DMS153 (cell line): ENCODE measurements at regions not wholly inside any gene's neighbourhood (a gene's known extent, or its start where the extent isn't known, plus 50 kb on each side); places are given as distances from the start of the nearest gene placed in this dataset.
A peak's percentile ranks its signal among the peaks of the same experiment; 100 is the strongest.
"Not testable (repeated sequence)": the region's sequence is repeated elsewhere in the genome, so short reads cannot be mapped to it uniquely, and the experiment has no call there.

Source experiments
- DNase-seq: peaks from one replicate; lab custom pipeline; 2025; lab: John Stamatoyannopoulos, UW

DNA sequence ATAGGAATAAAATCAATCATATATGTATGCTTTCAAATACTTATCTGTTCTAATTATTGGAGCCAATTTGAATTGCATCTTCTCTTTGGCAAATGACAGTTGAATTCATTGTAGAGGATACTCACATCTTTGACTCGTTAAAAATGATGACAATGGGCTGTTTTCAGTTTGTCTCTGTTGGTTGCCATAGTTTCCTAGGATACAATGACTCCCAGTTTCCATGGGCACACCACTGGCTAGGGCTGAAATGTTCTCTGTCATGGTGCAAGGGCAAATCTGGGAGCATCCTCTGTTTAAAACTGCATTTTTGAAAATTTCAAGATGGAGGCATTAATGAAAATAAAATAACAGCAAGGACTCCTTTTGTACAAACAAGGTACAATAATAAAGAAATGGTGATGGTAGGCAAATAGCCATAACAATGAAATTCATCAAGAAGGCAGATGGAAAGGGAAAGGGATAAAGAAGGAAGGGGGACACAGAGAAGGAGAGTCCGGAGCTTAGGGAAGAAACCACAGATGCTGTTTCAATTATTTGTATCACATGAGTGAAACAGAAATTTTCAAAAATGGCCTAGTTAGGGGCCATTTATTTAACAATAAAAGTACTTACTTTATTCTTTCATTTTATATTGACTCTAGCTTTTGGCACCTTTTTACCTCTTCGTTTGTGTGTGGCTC is 378.8 kb upstream of the SEMA6A start:
- DNase-seq, result peak; percentile 1

DNA sequence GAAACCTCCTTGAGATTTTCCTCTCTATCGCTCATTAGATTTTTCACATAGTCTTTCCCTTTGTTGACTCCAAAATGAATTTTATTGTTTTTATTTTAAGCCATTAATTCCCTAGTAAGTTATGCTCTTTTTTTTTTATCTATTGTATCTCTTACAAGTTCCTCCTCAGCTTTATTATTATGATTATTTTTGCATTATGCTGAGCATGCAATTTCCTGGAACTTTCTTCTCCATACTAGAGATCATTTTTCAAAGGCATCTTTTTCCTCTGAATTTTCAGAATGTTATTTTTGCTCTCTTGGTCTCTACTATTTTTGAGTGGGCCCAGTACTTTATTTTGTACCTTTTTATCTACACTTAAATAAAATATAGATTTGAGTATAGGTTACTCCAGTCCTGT is 376.6 kb upstream of the SEMA6A start:
- no peak for DNase-seq

DNA sequence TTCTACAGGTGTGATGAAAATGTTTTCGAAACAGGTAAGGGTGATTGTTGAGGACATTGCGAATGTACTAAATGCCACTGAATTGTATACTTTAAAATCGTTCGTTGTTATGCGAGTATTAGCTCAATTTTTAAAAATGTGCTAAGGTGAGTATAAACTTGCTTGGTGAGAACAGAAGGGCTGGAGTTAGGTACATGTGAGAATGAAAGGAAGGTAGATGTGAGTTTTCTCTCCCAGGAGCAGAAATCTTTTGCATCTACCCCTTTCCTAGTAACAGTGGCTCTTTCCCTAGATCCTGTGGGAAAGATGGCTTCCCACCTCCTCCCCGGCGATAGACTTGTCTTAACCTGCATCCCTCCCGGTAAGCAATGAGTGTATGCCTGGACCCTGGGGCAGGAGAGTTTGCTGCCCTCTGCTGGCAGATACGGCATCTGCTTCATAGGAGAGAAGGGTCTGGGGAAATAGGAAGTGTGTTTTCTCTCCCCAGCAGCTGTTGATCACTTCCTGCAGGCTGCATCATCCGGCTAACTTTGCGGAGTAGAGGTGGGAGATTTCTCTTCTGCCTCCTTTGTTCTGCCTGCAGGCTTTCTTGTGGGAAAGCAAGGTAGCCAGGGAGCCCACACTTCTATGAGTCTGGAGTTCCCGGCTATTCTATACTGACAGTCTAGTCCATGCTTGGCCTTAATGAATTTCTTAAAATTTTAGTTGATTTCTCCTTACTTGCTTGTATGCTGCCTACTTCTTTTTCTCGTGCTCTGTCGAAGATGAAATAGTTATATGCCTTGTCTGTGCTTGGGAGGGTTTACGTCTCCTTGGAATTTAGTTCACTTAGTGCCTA is 373.3 kb upstream of the SEMA6A start:
- DNase-seq, result peak; percentile 15

DNA sequence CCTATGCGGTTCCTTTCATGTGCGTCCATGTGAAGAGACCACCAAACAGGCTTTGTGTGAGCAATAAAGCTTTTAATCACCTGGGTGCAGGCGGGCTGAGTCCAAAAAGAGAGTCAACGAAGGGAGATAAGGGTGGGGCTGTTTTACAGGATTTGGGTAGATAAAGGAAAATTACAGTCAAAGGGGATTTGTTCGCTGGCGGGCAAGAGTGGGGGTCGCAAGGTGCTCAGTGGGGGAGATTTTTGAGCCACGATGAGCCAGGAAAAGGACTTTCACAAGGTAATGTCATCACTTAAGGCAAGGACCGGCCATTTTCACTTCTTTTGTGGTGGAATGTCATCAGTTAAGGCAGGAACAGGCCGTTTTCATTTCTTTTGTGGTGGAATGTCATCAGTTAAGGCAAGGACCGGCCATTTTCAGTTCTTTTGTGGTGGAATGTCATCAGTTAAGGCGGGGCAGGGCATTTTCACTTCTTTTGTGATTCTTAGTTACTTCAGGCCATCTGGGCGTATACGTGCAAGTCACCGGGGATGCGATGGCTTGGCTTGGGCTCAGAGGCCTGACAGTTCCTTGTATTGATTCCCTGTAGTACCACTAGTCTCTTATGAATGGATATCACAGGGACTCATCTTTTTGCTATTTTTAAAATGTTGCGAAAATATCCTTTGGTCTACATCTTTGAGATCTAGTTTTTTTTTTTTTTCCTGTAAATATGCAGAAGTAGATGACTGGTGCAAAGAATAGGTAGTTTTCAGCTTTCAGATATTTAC is 371.2 kb upstream of the SEMA6A start:
- DNase-seq, result not testable (repeated sequence)

DNA sequence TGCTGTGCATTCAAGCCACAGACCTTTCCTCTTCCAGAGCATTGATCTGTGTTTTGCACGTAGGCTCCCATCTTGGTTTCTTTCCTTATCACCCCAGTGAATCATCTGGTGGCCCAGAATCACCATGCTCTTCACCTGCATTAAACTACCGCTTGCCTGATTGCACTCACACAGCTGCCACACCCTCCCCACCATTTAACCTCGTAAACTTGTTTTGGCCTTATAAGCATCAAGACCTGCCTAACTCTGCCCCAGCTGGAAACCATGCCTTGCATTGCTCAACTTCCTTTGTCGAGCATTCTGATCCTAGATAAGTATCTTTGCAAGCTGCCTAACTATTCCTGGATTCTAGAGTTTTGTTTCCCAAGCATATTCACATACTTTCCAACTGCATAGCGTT is 369.6 kb upstream of the SEMA6A start:
- DNase-seq, result no peak

DNA sequence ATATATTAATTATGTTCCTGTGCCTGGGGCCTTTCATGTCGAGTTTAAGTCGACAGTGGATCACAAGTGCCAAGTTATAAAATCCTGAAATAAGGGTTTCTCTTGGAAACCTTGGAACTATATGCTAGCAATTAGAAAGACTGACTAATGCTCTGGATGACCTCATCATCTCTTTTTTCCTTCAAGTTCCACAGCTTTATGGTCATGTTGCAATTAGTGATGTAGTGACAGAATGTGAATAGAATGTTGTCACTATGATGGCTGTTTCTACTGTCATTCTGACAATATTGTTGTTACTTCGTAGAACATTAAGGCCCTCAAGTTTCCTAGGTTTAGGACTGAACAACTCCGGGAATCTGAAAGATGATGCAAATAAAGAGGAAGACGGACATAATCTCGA is 368.0 kb upstream of the SEMA6A start:
- no peak for DNase-seq

DNA sequence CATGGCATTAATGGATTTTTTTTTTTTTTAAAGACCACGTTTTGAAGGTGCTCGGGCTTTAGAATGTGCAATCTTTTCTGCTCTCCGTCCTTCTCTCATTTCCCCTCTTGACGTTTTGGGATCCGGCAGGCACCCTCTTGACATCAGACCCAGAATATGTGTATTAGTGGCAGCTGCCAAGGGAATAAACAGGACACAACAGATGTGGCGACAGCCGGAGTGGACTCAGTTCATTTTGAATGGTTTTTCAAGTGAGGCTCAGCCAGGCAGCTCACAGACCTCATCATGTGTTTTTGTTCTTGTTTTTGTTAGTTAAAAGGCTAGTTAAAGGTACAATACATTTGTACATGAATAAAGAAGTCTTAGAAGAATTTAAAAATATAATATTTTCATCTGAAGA is 365.0 kb upstream of the SEMA6A start:
- no peak for DNase-seq

DNA sequence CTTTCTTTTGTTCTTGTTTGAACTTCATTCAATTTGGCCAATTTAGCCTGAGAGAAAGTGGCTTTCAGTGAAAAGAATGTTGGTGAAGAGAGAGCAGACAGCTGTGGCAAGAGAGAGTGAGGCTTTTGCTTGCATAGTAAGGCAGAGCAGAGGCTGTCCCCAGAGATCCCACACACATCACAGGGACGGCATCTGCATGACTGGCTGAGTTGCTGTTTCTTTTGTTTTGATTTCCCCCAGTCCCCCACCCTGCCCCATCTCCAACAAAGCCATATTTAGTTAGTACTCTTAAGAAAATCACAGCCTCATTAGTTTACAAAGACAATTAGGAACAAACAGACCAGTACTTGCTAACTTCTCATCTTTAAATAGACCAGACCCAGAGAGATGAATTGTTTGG is 363.9 kb upstream of the SEMA6A start:
- DNase-seq, result no peak

DNA sequence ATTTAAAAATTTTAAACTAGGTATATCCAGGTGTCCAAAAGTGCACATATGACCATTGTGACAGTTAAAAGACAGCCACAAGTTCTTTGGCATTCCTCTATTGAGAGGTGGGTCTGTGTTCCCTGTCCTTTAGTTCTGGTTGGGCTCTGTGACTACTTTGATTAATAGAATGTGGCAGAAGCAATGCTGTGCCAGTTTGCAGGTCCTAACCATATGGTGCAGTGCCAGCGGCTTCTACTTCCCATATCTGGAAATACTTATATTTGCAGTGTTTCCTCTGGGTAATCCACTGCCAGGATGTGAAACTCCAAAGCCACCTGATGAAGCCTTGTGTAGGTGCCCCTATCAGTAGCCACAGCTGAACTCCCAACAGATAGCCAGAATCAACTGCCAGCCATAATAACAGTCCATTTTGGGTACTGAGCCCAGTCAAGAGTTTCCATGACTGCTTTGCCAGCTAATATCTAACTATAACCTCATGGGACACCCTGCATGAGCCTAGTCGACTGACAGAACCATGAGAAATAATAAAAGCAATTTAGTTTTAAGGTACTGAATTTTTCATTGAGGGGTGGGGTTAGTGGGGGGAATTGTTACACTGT is 361.0 kb upstream of the SEMA6A start:
- no peak for DNase-seq

DNA sequence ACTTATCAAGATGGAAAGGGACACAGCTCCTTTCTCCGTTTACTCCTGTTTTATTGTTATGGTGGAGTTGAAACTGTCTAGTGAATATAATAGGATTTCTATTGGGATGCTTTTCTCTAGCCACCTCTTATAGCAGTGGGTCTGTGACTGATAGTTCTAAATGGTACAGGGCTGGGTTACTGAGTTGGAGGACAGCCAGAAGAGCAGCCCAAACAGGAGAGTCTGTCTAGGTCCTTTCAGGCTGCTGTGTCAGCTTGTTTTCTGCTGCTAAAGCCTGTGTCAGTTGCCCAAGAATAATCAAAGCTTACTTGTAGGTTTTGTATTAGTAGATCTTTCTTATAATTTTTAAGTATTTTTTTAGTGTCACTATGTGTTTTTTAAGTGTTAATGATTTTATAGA is 356.0 kb upstream of the SEMA6A start:
- DNase-seq, result no peak

DNA sequence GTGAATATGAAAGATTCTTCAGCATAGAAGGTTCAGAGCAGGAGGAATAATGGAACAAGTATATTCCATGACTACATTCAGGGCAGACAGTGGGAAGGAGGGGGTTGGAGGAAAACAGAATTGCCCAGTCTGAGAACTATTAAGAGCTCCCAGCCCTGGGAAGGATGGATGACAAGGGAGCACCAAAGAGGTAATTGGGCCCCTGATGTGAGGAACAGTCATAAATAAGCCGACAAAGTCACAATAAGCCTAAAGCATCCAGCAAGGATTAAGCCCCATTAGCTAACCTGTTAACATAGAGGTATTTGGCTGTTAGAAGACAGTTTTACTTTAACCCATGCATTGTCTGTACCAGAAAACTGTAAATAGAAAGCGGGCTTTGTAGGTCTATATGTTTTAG is 348.7 kb upstream of the SEMA6A start:
- DNase-seq, result no peak

DNA sequence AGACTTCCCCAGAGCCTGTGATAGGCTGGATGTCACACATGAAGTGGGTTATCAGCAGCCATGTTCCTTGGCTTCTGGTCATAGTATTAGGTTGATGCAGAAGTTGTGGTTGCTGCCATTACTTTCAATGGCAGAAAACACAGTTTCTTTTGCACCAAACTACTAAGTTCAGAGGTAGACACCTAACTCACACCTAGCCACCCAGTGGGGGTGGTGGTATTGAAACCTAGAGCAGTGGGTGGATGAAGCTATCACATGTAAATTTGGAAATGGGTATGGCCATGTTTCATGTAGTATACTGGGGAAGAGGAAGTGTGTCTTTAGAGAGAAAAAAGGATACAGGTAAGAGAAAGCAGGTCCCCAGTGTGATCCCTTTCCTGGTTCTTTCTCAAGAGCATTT is 347.9 kb upstream of the SEMA6A start:
- no peak for DNase-seq

DNA sequence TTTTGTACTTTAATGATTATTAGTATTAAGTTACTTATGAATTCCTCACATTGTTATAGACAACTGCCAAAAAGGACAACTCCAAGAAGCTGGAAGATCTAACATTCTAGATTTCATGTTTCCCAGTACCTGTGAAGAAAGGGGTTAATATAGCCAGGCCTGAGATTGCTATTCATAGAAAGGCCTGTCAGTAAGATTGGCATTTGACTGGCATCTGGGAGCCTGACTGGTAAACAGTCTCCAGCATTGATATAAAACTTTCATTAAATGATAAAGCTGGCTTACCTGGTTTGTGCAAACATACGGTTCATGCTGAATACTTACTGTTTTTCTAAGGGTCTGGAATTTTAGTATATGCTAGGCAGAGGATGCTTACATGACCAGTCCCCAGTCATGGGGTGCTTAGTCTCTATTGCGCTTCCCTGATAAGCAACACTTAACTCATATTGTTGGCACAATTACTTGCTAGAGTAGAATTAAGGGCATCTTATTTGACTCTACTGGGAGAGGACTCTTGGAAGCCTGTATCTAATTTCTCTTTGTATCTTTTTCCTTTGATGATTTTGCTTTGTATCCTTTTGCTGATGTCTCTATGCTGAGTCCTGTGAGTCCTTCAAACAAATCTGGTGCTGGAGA is 340.4 kb upstream of the SEMA6A start:
- DNase-seq, result no peak

DNA sequence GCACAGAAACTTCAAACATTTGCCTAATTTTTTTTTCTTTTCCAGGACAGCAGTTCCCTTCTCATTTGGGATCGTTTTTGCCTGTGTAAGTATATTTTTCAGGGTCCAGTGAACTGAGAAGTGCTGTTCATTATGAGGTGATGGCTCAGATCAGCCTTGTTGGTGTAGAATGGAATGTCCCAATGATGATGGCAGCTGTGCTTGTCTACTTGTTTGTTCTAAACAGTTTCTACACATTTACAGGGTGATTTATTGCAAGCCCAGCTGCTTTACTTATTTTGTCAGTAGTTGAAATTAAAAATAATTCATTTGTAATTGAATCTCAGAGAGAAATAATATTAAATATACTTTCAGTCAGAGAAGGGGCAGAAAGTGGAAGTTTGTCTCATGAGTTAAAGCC is 337.6 kb upstream of the SEMA6A start:
- no peak for DNase-seq

DNA sequence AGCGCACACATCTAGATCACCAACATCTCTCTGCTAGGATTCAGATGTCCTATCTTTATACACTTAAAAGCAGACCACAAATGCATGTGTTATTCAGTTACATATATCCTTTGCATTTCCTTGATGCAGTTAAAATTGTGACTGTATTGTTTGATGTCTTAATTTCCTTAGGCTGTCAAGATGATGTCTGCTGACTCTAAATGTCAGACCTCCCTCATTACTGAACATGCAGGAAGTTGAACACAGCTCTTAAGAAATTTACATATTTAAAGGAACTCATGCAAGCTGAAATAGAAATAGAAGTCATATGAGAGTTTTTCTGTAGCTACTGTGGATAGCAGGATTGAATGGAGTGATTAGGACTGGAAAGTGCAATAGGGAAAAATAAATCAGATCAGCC is 336.5 kb upstream of the SEMA6A start:
- no peak for DNase-seq

DNA sequence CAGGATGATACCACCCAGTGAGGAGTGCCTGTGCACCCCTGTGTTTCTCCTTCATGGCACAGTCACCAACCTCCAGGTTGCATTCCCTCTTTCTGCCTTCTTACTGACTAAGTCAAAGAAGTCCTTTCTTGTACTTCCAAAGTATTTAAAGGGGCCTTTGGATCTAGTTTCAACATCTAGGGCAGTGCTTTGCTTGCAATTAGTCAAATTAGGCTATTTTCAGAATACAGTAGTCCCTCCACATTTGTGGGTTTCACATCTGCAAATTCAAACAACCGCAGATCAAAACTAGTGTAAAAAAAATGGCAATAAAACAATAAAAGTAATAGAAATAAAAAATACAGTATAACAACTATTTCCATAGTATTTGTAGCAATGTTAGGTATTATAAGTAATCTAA is 333.9 kb upstream of the SEMA6A start:
- no peak for DNase-seq

DNA sequence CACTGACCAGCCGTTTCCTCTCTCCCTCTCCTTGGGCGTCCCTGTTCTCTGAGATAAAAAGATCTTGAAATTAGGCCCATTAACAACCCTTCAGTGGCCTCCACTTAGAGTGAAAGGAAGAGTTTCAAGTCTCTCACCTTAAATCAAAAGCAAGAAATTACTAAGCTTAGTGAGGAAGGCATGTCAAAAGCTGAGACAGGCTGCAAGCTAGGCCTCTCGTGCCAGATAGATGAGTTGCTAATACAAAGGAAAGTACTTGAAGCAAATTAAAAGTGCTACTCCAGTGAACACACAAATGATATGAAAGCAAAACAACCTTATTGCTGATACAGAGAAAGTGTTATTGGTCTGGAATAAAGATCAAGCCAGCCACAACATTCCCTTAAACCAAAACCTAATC is 331.3 kb upstream of the SEMA6A start:
- DNase-seq, result no peak

DNA sequence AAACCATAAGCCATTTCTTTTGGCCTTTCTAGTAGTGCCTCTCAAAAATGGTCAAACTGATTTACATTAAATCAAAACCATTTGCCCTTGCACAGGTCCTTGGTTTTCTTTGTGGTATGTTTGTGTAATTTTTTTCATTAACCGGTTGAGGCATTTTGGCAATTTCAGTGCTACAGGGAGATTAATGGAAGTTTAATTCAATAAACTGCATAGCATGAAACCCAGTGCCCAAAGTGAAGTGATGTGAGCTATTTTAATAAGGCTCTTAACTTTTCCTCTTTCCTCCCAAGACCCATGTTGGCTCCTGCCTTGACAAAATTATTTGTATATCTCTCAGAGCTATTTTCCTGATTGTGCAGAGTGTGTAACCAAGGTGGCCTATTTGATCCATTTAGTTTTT is 326.2 kb upstream of the SEMA6A start:
- no peak for DNase-seq

DNA sequence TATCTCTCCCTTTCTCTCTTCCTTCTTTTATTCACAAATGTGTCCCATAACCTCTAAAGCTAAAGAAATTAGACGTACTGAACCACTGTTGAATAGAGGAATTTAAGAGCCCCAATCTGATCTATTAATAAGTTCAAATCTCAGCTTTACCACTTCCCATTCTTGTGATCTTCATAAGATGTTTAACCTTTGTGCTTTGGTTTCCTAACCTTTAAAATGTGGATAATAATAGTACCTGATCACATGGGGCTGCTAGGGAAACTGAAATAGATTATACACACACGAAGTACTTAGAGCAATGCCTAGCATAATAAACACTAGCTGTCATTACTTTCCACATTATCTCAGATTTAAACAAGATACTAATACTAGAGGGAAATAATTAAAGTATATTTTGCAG is 324.3 kb upstream of the SEMA6A start:
- DNase-seq, result no peak

DNA sequence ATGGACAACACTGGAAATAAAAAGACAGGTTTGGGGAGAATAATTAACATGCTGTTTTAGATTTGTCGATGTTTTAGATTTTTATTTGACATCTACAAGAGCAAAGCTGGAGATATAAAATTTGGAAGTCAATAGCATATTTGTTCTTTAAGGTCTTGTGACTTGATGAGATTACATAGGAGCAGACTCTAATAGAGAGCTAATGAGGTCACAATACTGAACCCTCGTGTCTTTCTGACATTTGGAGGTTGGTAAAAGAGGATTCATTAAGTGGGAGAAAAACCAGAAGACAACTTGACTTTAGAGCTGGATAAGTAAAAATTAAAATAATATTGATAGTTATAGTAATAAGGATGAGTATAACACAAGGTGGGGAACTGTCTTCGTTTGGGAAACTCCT is 322.7 kb upstream of the SEMA6A start:
- no peak for DNase-seq

DNA sequence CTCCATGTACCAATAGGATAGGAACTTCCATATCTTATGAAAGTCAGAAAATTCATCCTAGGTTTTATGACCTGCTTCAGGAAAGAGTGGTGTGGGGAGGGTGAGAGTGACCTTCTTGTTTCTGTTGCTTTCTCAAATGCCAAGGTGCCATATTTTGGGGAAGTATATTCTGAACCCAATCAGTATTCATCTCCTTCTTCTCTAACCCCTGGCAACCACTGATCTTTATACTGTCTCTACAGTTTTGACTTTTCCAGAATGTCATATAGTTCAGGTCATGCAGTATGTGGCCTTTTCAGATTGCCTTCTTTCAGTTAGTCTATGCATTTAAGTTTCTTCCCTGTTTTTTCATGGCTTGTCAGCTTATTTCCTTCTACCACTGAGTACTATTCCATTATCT is 321.4 kb upstream of the SEMA6A start:
- DNase-seq, result no peak

DNA sequence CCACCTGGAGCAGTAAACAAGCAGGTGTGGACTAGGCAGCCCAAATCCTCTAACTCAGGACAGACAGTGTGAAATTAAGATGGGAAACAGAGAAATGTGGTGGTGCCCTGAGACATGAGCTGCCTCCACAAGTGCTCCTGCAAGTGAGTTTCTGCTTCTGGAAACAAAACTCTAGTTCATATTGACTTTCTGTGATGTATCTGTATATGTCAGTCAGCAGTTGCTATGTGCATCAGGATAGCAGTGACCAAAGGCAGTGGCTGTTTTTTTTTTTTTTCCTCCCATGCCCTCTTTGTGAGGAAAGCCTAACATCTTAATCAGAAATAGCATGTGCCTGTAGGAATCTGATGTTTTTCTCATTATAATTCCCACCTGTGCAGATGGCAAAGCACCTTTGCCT is 318.4 kb upstream of the SEMA6A start:
- DNase-seq, result no peak
